Fibroblast of villous mesenchyme (primary cell): ENCODE measurements at regions not wholly inside any gene's neighbourhood (a gene's known extent, or its start where the extent isn't known, plus 50 kb on each side); places are given as distances from the start of the nearest gene placed in this dataset.

Source experiments
- DNase-seq: peaks from one replicate; pipeline ENCODE4 v3.0.0-alpha.2; 2010; ENCODE audit warnings: low read depth
- H3K4me3 ChIP-seq: 2 replicates; pipeline ENCODE4 v1.5.1; 2011; ENCODE audit warnings: low read depth, mild to moderate bottlenecking, low read length
- CTCF ChIP-seq: IDR thresholded peaks from 2 replicates; pipeline ENCODE4 v1.5.1; 2012; ENCODE audit warnings: low read depth, mild to moderate bottlenecking, low read length; ENCODE audit not compliant: insufficient read depth

- H3K4me3 ChIP-seq, result no peak overlapping the region
- no peak for TF ChIP-seq CTCF
- DNase-seq, result no peak
Measured at GRCh38 chr4:12172198-12172973, 743.7 kb upstream of the HS3ST1 start.

- no peak for TF ChIP-seq CTCF
- DNase-seq, result no peak
- H3K4me3 ChIP-seq, result no peak overlapping the region
Measured at GRCh38 chr4:12170308-12170707, 741.6 kb upstream of the HS3ST1 start.

GRCh38 chr4:12165616-12166015 is 736.9 kb upstream of the HS3ST1 start:
- no peak for DNase-seq
- no peak overlapping the region for H3K4me3 ChIP-seq
- no peak for TF ChIP-seq CTCF

- no peak overlapping the region for H3K4me3 ChIP-seq
- TF ChIP-seq CTCF, result no peak
- DNase-seq, result no peak
Measured at GRCh38 chr4:12146339-12146738, 717.6 kb upstream of the HS3ST1 start.

- no peak for DNase-seq
- H3K4me3 ChIP-seq, result no peak overlapping the region
- TF ChIP-seq CTCF, result no peak
Measured at GRCh38 chr4:12145768-12146167, 717.1 kb upstream of the HS3ST1 start.

GRCh38 chr4:12145106-12145505 is 716.4 kb upstream of the HS3ST1 start:
- no peak for TF ChIP-seq CTCF
- no peak for DNase-seq
- H3K4me3 ChIP-seq, result no peak overlapping the region

- TF ChIP-seq CTCF, result no peak
- no peak for DNase-seq
- H3K4me3 ChIP-seq, result no peak overlapping the region
Measured at GRCh38 chr4:12144051-12144450, 715.4 kb upstream of the HS3ST1 start.
